ENCODE measurements at regions not wholly inside any gene's neighbourhood (a gene's known extent, or its start where the extent isn't known, plus 50 kb on each side); places are given as distances from the start of the nearest gene placed in this dataset.

DNA sequence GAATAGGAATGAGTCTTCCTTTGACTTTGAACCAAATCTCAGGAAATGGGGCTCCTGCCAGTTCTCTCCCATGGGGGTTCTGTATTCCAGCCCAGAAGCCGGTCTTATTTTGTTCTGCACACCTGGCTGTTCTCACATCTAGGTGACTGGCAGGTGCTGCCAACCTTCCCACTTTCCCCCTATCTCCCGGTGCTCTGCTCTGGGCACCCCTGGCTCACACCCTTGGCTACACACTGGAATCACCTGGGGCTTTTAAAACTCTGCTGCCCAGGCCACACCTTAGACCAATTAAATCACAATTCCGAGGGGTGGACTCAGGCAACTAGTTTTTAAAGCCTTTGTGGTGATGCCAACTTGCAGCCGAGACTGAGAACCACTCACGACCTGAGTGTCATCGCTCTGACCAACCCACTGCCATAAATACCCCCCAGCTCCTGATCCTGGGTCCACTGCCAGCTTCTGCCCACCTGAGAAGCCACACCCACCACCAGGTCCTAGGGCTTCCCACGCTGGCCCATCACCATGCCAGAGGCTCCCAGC lies 69.2 kb downstream of the KCNF1 start:
- ChIA-PET CTCF (interaction anchor here (1.0 to 1.8 kb wide), 2 partner anchors 7 to 149 kb away, joined by 3 to 4 read pairs; no protein-coding TSS in a partner anchor), POLR2A (no interaction called here)
- no peak for DNase-seq (ENCODE audit: low read depth in 1 of 2, low spot score in 1 of 2)
- 71% methylated on average over 7 of the region's 7 CpGs for WGBS (ENCODE audit: missing lambda C conversion rate)
- FAIRE-seq, result no peak
- ATAC-seq, result no peak
- TF ChIP-seq NPAS2 (CRISPR knock-in tag; IDR thresholded peaks at IDR 0.05; ENCODE audit: borderline replicate concordance), result no peak
- Histone ChIP-seq H3K4me1 (no peaks in the 10 kb centered on the region), H3K4me3 (no peak overlapping the region), H3K9me3 (no peaks in the 10 kb centered on the region), H3K27ac (no peak overlapping the region), H3K4me2 (no peak overlapping the region)

DNA sequence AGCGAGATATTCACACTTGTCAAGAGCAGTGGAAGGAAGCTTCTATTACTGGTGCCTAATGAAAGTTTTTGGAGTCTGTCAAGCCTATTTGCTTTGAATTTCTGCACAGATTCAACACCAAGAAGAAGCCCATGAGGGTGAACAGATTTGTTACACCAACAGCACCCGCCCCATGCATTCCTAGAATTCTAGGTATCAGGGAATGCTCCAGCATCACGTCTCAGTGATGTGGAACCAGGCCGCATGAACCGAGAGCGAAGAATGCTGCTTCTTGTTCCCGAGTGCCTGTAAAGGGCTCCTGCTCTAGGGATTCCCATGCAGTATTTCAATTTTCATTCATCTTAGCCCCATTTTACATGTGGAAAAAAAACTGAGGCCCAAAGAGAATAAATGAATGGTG lies 69.7 kb downstream of the KCNF1 start:
- no peak for TF ChIP-seq HEYL (CRISPR knock-in tag; IDR thresholded peaks at IDR 0.05)
- TF ChIP-seq CHD4 (IDR thresholded peaks at IDR 0.05; ENCODE audit: borderline replicate concordance), result no peak
- TF ChIP-seq, protein P1, sequence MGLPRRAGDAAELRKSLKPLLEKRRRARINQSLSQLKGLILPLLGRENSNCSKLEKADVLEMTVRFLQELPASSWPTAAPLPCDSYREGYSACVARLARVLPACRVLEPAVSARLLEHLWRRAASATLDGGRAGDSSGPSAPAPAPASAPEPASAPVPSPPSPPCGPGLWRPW (IDR thresholded peaks at IDR 0.05), result no peak
- no peak for TF ChIP-seq EHMT2 (IDR thresholded peaks at IDR 0.05; ENCODE audit: low read depth)
- TF ChIP-seq EP300 (IDR thresholded peaks at IDR 0.05), result no peak
- TF ChIP-seq EHF (CRISPR knock-in tag; IDR thresholded peaks at IDR 0.05), result no peak
- TF ChIP-seq, protein P2, sequence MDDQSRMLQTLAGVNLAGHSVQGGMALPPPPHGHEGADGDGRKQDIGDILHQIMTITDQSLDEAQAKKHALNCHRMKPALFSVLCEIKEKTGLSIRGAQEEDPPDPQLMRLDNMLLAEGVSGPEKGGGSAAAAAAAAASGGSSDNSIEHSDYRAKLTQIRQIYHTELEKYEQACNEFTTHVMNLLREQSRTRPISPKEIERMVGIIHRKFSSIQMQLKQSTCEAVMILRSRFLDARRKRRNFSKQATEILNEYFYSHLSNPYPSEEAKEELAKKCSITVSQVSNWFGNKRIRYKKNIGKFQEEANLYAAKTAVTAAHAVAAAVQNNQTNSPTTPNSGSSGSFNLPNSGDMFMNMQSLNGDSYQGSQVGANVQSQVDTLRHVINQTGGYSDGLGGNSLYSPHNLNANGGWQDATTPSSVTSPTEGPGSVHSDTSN (IDR thresholded peaks at IDR 0.05), result no peak
- POLR2A ChIA-PET, result no interaction called here

DNA sequence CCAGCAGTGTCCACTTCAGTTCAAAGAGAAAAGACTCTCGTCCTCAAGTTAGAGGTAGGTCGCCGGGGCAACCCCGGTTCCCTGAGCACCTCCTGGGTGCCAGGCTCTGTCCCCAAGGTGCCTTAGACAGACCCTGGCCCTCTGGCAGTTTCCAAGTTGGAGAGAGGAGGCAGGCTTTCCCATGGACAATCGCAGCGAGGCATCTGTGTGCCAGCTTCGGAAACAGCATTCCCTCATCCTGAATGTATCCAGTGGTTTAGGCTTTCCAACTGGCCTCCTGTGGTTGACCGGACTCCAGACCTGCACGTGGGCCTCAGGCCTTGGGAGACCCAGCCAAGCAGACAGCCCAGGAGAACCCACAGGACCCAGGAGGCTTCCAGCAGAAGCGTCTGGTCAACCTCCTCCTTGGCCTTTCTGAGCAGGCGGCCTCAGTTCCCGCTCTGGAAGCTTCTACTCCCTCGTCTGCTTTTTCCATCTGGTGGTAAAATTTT lies 70.3 kb downstream of the KCNF1 start:
- FAIRE-seq, result no peak
- CTCF ChIA-PET, result interaction anchor here (1.8 to 1.9 kb wide), 2 partner anchors 142 to 150 kb away, joined by 4 read pairs; no protein-coding TSS in a partner anchor
- no peak overlapping the region for H3K4me2 ChIP-seq
- no peaks in the 10 kb centered on the region for H3K4me1 ChIP-seq
- POLR2A ChIA-PET, result interaction anchor here (0.7 kb wide), 1 partner anchor 61 kb away, joined by 5 read pairs; no protein-coding TSS in a partner anchor
- H3K27ac ChIP-seq, result no peak overlapping the region
- 80% methylated on average over 13 of the region's 13 CpGs for WGBS (ENCODE audit: missing lambda C conversion rate)
- no peak for ATAC-seq
- H3K4me3 ChIP-seq, result no peak overlapping the region
- no peaks in the 10 kb centered on the region for H3K9me3 ChIP-seq
- TF ChIP-seq MYC (IDR thresholded peaks at IDR 0.05; ENCODE audit: borderline replicate concordance, low read length), result no peak
- no peak for TF ChIP-seq PHF8 (IDR thresholded peaks at IDR 0.05; ENCODE audit: borderline replicate concordance, low read depth)
- TF ChIP-seq, protein P3, sequence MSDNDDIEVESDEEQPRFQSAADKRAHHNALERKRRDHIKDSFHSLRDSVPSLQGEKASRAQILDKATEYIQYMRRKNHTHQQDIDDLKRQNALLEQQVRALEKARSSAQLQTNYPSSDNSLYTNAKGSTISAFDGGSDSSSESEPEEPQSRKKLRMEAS (IDR thresholded peaks at IDR 0.05), result no peak
- TF ChIP-seq KDM1A (IDR thresholded peaks at IDR 0.05; ENCODE audit: low read depth), result no peak
- TF ChIP-seq NR3C1 (IDR thresholded peaks at IDR 0.05), result no peak
- TF ChIP-seq TP53 (CRISPR knock-in tag; IDR thresholded peaks at IDR 0.05), result no peak
- TF ChIP-seq, protein P4, sequence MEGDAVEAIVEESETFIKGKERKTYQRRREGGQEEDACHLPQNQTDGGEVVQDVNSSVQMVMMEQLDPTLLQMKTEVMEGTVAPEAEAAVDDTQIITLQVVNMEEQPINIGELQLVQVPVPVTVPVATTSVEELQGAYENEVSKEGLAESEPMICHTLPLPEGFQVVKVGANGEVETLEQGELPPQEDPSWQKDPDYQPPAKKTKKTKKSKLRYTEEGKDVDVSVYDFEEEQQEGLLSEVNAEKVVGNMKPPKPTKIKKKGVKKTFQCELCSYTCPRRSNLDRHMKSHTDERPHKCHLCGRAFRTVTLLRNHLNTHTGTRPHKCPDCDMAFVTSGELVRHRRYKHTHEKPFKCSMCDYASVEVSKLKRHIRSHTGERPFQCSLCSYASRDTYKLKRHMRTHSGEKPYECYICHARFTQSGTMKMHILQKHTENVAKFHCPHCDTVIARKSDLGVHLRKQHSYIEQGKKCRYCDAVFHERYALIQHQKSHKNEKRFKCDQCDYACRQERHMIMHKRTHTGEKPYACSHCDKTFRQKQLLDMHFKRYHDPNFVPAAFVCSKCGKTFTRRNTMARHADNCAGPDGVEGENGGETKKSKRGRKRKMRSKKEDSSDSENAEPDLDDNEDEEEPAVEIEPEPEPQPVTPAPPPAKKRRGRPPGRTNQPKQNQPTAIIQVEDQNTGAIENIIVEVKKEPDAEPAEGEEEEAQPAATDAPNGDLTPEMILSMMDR (IDR thresholded peaks at IDR 0.05), result no peak
- TF ChIP-seq, protein P1 (IDR thresholded peaks at IDR 0.05), result no peak
- TF ChIP-seq, protein P5, sequence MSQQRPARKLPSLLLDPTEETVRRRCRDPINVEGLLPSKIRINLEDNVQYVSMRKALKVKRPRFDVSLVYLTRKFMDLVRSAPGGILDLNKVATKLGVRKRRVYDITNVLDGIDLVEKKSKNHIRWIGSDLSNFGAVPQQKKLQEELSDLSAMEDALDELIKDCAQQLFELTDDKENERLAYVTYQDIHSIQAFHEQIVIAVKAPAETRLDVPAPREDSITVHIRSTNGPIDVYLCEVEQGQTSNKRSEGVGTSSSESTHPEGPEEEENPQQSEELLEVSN (IDR thresholded peaks at IDR 0.05; ENCODE audit: borderline replicate concordance, low read depth), result no peak
- no peak for TF ChIP-seq RAD21 (conservative IDR thresholded peaks at IDR 0.05 in 1 of 2, IDR thresholded peaks at IDR 0.05 in 1 of 2)
- no peak for TF ChIP-seq ZC3H11A (IDR thresholded peaks at IDR 0.05)
- no peak for TF ChIP-seq RARB (CRISPR knock-in tag; IDR thresholded peaks at IDR 0.05)
- DNase-seq (ENCODE audit: low read depth in 1 of 2, low spot score in 1 of 2), result no peak

More for the DNA sequence above, 69.7 kb downstream of the KCNF1 start:
- ATAC-seq, result no peak
- Histone ChIP-seq H3K4me3 (no peak overlapping the region), H3K9me3 (no peaks in the 10 kb centered on the region), H3K4me1 (no peaks in the 10 kb centered on the region), H3K4me2 (no peak overlapping the region), H3K27ac (no peak overlapping the region)
- 82% methylated on average over 7 of the region's 7 CpGs for WGBS (ENCODE audit: missing lambda C conversion rate)
- FAIRE-seq, result no peak
- no peak for DNase-seq (ENCODE audit: low read depth in 1 of 2, low spot score in 1 of 2)
- CTCF ChIA-PET, result interaction anchor here (1.8 kb wide), 1 partner anchor 149 kb away, joined by 4 read pairs; no protein-coding TSS in a partner anchor

Measured in A549 (cell line).